ENCODE measurements at regions not wholly inside any gene's neighbourhood (a gene's known extent, or its start where the extent isn't known, plus 50 kb on each side); places are given as distances from the start of the nearest gene placed in this dataset.

GRCh38 chr5:158278216-158278925 is 419.4 kb upstream of the CLINT1 start:
- TF ChIP-seq CTCF (IDR thresholded peaks at IDR 0.05) (no peak), POLR2A (IDR thresholded peaks at IDR 0.05) (no peak)
